DMS153 (cell line): ENCODE measurements at regions not wholly inside any gene's neighbourhood (a gene's known extent, or its start where the extent isn't known, plus 50 kb on each side); places are given as distances from the start of the nearest gene placed in this dataset.

Source experiments
- DNase-seq: peaks from one replicate; lab custom pipeline; 2025; lab: John Stamatoyannopoulos, UW

- DNase-seq = no peak
These were observed 123.7 kb upstream of the KLF7 start for GRCh38 chr2:207289295-207290018.

- DNase-seq = no peak
These were observed 125.3 kb upstream of the KLF7 start for GRCh38 chr2:207290833-207291624.

- DNase-seq = no peak
These were observed 126.0 kb upstream of the KLF7 start for GRCh38 chr2:207291625-207292252.

- no peak for DNase-seq
These were observed 130.7 kb upstream of the KLF7 start for GRCh38 chr2:207296265-207296948.

- no peak for DNase-seq
These were observed 135.1 kb upstream of the KLF7 start for GRCh38 chr2:207300817-207301216.

GRCh38 chr2:207304761-207305160, 139.0 kb upstream of the KLF7 start:
- DNase-seq = no peak

GRCh38 chr2:207308519-207309224, 142.9 kb upstream of the KLF7 start:
- no peak for DNase-seq

- DNase-seq = peak; percentile 78
These were observed 145.7 kb upstream of the KLF7 start for GRCh38 chr2:207311316-207312005.

GRCh38 chr2:207312006-207312356, 146.2 kb upstream of the KLF7 start:
- no peak for DNase-seq

GRCh38 chr2:207313947-207314346, 148.2 kb upstream of the KLF7 start:
- no peak for DNase-seq

- no peak for DNase-seq
These were observed 149.4 kb upstream of the KLF7 start for GRCh38 chr2:207315131-207315530.

GRCh38 chr2:207316484-207316883, 150.7 kb upstream of the KLF7 start:
- DNase-seq = no peak

GRCh38 chr2:207316906-207317305, 151.2 kb upstream of the KLF7 start:
- DNase-seq = no peak

- DNase-seq = no peak
These were observed 151.7 kb upstream of the KLF7 start for GRCh38 chr2:207317378-207317984.

GRCh38 chr2:207318181-207318628, 152.5 kb upstream of the KLF7 start:
- DNase-seq = no peak

- no peak for DNase-seq
These were observed 153.6 kb upstream of the KLF7 start for GRCh38 chr2:207319316-207319715.

- DNase-seq = no peak
These were observed 154.8 kb upstream of the KLF7 start for GRCh38 chr2:207320381-207321159.

- DNase-seq = no peak
These were observed 155.8 kb upstream of the KLF7 start for GRCh38 chr2:207321514-207321913.

GRCh38 chr2:207324001-207324400, 158.3 kb upstream of the KLF7 start:
- no peak for DNase-seq

GRCh38 chr2:207327513-207327912, 161.8 kb upstream of the KLF7 start:
- no peak for DNase-seq
